HEK293 (cell line): ENCODE measurements at regions not wholly inside any gene's neighbourhood (a gene's known extent, or its start where the extent isn't known, plus 50 kb on each side); places are given as distances from the start of the nearest gene placed in this dataset.

Source experiments
- SETDB1 ChIP-seq: IDR thresholded peaks from one replicate; pipeline ENCODE4 v1.6.1; 2017; ENCODE audit warnings: mild to moderate bottlenecking, low read length, moderate library complexity, mixed read lengths; ENCODE audit not compliant: insufficient read length
- ZNF169 ChIP-seq: fragments of 450-650 bp; formaldehyde crosslinking; IDR thresholded peaks from 2 replicates; pipeline ENCODE4 v1.5.1; 2016; ENCODE audit warnings: missing biosample characterization, missing genetic modification characterization
- ZNF600 ChIP-seq: fragments of 450-650 bp; formaldehyde crosslinking; IDR thresholded peaks from 2 replicates; pipeline ENCODE4 v1.5.1; 2016; ENCODE audit warnings: missing biosample characterization, missing genetic modification characterization
- ZNF660 ChIP-seq: fragments of 450-650 bp; IDR thresholded peaks from 2 replicates; pipeline ENCODE4 v1.5.1; 2018; ENCODE audit warnings: missing biosample characterization, mild to moderate bottlenecking, missing genetic modification characterization
- ZNF76 ChIP-seq: fragments of 450-650 bp; formaldehyde crosslinking; IDR thresholded peaks from 2 replicates; pipeline ENCODE4; 2016; ENCODE audit warnings: low read depth, missing biosample characterization, missing genetic modification characterization, borderline replicate concordance
- ZNF776 ChIP-seq: fragments of 450-650 bp; formaldehyde crosslinking; IDR thresholded peaks from 2 replicates; pipeline ENCODE4 v1.5.0; 2017; ENCODE audit warnings: missing biosample characterization, missing genetic modification characterization, borderline replicate concordance
- TF ChIP-seq, protein P1 (sequence below): fragments of 450-650 bp; formaldehyde crosslinking; IDR thresholded peaks from 2 replicates; pipeline ENCODE4 v1.5.1; 2016; ENCODE audit warnings: missing biosample characterization, missing genetic modification characterization
- TF ChIP-seq, protein P2 (sequence below): fragments of 450-650 bp; formaldehyde crosslinking; IDR thresholded peaks from 2 replicates; pipeline ENCODE4 v1.5.1; 2016; ENCODE audit warnings: missing biosample characterization, missing genetic modification characterization
- TF ChIP-seq, protein P3 (sequence below): fragments of 450-650 bp; formaldehyde crosslinking; IDR thresholded peaks from 2 replicates; pipeline ENCODE4 v1.5.1; 2017; ENCODE audit warnings: missing biosample characterization, missing genetic modification characterization

DNA sequence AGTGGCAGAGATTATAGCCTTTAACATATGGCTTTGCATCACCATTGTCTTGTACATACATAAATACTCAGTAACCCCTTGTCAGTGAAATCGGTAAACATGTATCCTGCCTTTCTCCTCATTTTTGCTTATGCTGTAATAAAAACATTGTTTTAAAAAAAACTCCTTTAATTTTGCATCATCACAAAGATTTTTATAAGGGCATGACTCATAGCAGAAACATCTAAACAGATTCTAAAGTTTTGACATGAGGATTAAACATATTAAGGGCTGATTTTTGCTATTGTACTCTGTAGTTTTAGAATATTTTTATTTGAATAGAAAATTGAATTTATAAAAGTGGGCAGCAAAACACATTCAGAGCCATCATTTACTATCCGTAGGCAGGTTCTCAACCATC, 275.9 kb downstream of the ZIC4 start:
- TF ChIP-seq ZNF169 (no peak), ZNF776 (tag by site-specific recombination) (no peak), ZNF76 (tag by site-specific recombination) (no peak), ZNF660 (tag by site-specific recombination) (no peak), ZNF600 (tag by site-specific recombination) (no peak), SETDB1 (no peak)
- TF ChIP-seq, protein P1, sequence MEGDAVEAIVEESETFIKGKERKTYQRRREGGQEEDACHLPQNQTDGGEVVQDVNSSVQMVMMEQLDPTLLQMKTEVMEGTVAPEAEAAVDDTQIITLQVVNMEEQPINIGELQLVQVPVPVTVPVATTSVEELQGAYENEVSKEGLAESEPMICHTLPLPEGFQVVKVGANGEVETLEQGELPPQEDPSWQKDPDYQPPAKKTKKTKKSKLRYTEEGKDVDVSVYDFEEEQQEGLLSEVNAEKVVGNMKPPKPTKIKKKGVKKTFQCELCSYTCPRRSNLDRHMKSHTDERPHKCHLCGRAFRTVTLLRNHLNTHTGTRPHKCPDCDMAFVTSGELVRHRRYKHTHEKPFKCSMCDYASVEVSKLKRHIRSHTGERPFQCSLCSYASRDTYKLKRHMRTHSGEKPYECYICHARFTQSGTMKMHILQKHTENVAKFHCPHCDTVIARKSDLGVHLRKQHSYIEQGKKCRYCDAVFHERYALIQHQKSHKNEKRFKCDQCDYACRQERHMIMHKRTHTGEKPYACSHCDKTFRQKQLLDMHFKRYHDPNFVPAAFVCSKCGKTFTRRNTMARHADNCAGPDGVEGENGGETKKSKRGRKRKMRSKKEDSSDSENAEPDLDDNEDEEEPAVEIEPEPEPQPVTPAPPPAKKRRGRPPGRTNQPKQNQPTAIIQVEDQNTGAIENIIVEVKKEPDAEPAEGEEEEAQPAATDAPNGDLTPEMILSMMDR (tag by site-specific recombination) = no peak
- TF ChIP-seq, protein P2, sequence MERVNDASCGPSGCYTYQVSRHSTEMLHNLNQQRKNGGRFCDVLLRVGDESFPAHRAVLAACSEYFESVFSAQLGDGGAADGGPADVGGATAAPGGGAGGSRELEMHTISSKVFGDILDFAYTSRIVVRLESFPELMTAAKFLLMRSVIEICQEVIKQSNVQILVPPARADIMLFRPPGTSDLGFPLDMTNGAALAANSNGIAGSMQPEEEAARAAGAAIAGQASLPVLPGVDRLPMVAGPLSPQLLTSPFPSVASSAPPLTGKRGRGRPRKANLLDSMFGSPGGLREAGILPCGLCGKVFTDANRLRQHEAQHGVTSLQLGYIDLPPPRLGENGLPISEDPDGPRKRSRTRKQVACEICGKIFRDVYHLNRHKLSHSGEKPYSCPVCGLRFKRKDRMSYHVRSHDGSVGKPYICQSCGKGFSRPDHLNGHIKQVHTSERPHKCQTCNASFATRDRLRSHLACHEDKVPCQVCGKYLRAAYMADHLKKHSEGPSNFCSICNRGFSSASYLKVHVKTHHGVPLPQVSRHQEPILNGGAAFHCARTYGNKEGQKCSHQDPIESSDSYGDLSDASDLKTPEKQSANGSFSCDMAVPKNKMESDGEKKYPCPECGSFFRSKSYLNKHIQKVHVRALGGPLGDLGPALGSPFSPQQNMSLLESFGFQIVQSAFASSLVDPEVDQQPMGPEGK (tag by site-specific recombination) = no peak
- TF ChIP-seq, protein P3, sequence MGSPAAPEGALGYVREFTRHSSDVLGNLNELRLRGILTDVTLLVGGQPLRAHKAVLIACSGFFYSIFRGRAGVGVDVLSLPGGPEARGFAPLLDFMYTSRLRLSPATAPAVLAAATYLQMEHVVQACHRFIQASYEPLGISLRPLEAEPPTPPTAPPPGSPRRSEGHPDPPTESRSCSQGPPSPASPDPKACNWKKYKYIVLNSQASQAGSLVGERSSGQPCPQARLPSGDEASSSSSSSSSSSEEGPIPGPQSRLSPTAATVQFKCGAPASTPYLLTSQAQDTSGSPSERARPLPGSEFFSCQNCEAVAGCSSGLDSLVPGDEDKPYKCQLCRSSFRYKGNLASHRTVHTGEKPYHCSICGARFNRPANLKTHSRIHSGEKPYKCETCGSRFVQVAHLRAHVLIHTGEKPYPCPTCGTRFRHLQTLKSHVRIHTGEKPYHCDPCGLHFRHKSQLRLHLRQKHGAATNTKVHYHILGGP (tag by site-specific recombination) = no peak
